ENCODE measurements at regions not wholly inside any gene's neighbourhood (a gene's known extent, or its start where the extent isn't known, plus 50 kb on each side); places are given as distances from the start of the nearest gene placed in this dataset.
"Not testable (repeated sequence)": the region's sequence is repeated elsewhere in the genome, so short reads cannot be mapped to it uniquely, and the experiment has no call there.

GRCh38 chr5:109558364-109558763 lies 131.4 kb upstream of the MAN2A1 start:
- Histone ChIP-seq H3K4me3 (ENCODE audit: insufficient read depth, low read length) (no peak overlapping the region), H3K36me3 (ENCODE audit: insufficient read depth, low read length) (no peaks in the 10 kb centered on the region), H3K4me1 (ENCODE audit: insufficient read depth, low read length) (no peaks in the 10 kb centered on the region), H3K9me3 (ENCODE audit: low read depth, low read length) (no peaks in the 10 kb centered on the region), H3K4me2 (ENCODE audit: insufficient read depth, low read length) (no peak overlapping the region), H3K79me2 (ENCODE audit: insufficient read depth, low read length) (no peaks in the 10 kb centered on the region), H2AFZ (ENCODE audit: low read length) (no peak overlapping the region), H3K27me3 (ENCODE audit: insufficient read depth, low read length) (no peaks in the 10 kb centered on the region), H4K20me1 (ENCODE audit: insufficient read depth, low read length) (no peaks in the 10 kb centered on the region), H3K27ac (ENCODE audit: low read depth, low read length) (no peak overlapping the region)
- peak; percentile 48 for DNase-seq (ENCODE audit: insufficient read length, low spot score, missing footprints)
- TF ChIP-seq CTCF (IDR thresholded peaks at IDR 0.05; ENCODE audit: extremely low read depth, low read depth, low read length) = no peak

- Histone ChIP-seq H3K79me2 (ENCODE audit: insufficient read depth, low read length) (no peaks in the 10 kb centered on the region), H4K20me1 (ENCODE audit: insufficient read depth, low read length) (no peaks in the 10 kb centered on the region), H3K4me1 (ENCODE audit: insufficient read depth, low read length) (no peaks in the 10 kb centered on the region), H3K36me3 (ENCODE audit: insufficient read depth, low read length) (no peaks in the 10 kb centered on the region), H3K27ac (ENCODE audit: low read depth, low read length) (no peak overlapping the region), H3K4me3 (ENCODE audit: insufficient read depth, low read length) (no peak overlapping the region), H3K4me2 (ENCODE audit: insufficient read depth, low read length) (no peak overlapping the region), H3K27me3 (ENCODE audit: insufficient read depth, low read length) (no peaks in the 10 kb centered on the region), H3K9me3 (ENCODE audit: low read depth, low read length) (no peaks in the 10 kb centered on the region), H2AFZ (ENCODE audit: low read length) (no peak overlapping the region)
- no peak for TF ChIP-seq CTCF (IDR thresholded peaks at IDR 0.05; ENCODE audit: extremely low read depth, low read depth, low read length)
- no peak for DNase-seq (ENCODE audit: insufficient read length, low spot score, missing footprints)
Observed at GRCh38 chr5:109553846-109554245, 135.9 kb upstream of the MAN2A1 start.

- not testable (repeated sequence) for H3K27me3 ChIP-seq (ENCODE audit: insufficient read depth, low read length); H3K4me3 ChIP-seq (ENCODE audit: insufficient read depth, low read length); DNase-seq (ENCODE audit: insufficient read length, low spot score, missing footprints); H3K4me2 ChIP-seq (ENCODE audit: insufficient read depth, low read length); H3K9me3 ChIP-seq (ENCODE audit: low read depth, low read length); H3K36me3 ChIP-seq (ENCODE audit: insufficient read depth, low read length); H3K79me2 ChIP-seq (ENCODE audit: insufficient read depth, low read length); H4K20me1 ChIP-seq (ENCODE audit: insufficient read depth, low read length); H2AFZ ChIP-seq (ENCODE audit: low read length); H3K27ac ChIP-seq (ENCODE audit: low read depth, low read length); H3K4me1 ChIP-seq (ENCODE audit: insufficient read depth, low read length)
Observed at GRCh38 chr5:109551234-109551633, 138.5 kb upstream of the MAN2A1 start.

- no peaks in the 10 kb centered on the region for H3K79me2 ChIP-seq (ENCODE audit: insufficient read depth, low read length)
- no peaks in the 10 kb centered on the region for H3K4me1 ChIP-seq (ENCODE audit: insufficient read depth, low read length)
- DNase-seq (ENCODE audit: insufficient read length, low spot score, missing footprints) = no peak
- no peak overlapping the region for H2AFZ ChIP-seq (ENCODE audit: low read length)
- H3K27ac ChIP-seq (ENCODE audit: low read depth, low read length) = no peak overlapping the region
- no peaks in the 10 kb centered on the region for H4K20me1 ChIP-seq (ENCODE audit: insufficient read depth, low read length)
- H3K9me3 ChIP-seq (ENCODE audit: low read depth, low read length) = no peaks in the 10 kb centered on the region
- H3K4me2 ChIP-seq (ENCODE audit: insufficient read depth, low read length) = no peak overlapping the region
- no peak overlapping the region for H3K4me3 ChIP-seq (ENCODE audit: insufficient read depth, low read length)
- TF ChIP-seq CTCF (IDR thresholded peaks at IDR 0.05; ENCODE audit: extremely low read depth, low read depth, low read length) = no peak
- H3K36me3 ChIP-seq (ENCODE audit: insufficient read depth, low read length) = no peaks in the 10 kb centered on the region
- H3K27me3 ChIP-seq (ENCODE audit: insufficient read depth, low read length) = no peaks in the 10 kb centered on the region
Observed at GRCh38 chr5:109550077-109550476, 139.7 kb upstream of the MAN2A1 start.

GRCh38 chr5:109546461-109546860 lies 136.7 kb upstream of the PJA2 start:
- no peaks in the 10 kb centered on the region for H3K9me3 ChIP-seq (ENCODE audit: low read depth, low read length)
- no peaks in the 10 kb centered on the region for H3K27me3 ChIP-seq (ENCODE audit: insufficient read depth, low read length)
- no peaks in the 10 kb centered on the region for H3K79me2 ChIP-seq (ENCODE audit: insufficient read depth, low read length)
- no peak for DNase-seq (ENCODE audit: insufficient read length, low spot score, missing footprints)
- no peak overlapping the region for H2AFZ ChIP-seq (ENCODE audit: low read length)
- no peaks in the 10 kb centered on the region for H3K36me3 ChIP-seq (ENCODE audit: insufficient read depth, low read length)
- H3K4me2 ChIP-seq (ENCODE audit: insufficient read depth, low read length) = no peak overlapping the region
- no peak for TF ChIP-seq CTCF (IDR thresholded peaks at IDR 0.05; ENCODE audit: extremely low read depth, low read depth, low read length)
- no peak overlapping the region for H3K4me3 ChIP-seq (ENCODE audit: insufficient read depth, low read length)
- H3K27ac ChIP-seq (ENCODE audit: low read depth, low read length) = no peak overlapping the region
- no peaks in the 10 kb centered on the region for H4K20me1 ChIP-seq (ENCODE audit: insufficient read depth, low read length)
- no peaks in the 10 kb centered on the region for H3K4me1 ChIP-seq (ENCODE audit: insufficient read depth, low read length)

GRCh38 chr5:109544873-109545272 lies 135.1 kb upstream of the PJA2 start:
- not testable (repeated sequence) for H3K9me3 ChIP-seq (ENCODE audit: low read depth, low read length); H4K20me1 ChIP-seq (ENCODE audit: insufficient read depth, low read length); H3K4me1 ChIP-seq (ENCODE audit: insufficient read depth, low read length); H3K4me2 ChIP-seq (ENCODE audit: insufficient read depth, low read length); DNase-seq (ENCODE audit: insufficient read length, low spot score, missing footprints); H3K27me3 ChIP-seq (ENCODE audit: insufficient read depth, low read length); H3K27ac ChIP-seq (ENCODE audit: low read depth, low read length); H2AFZ ChIP-seq (ENCODE audit: low read length); H3K79me2 ChIP-seq (ENCODE audit: insufficient read depth, low read length); H3K4me3 ChIP-seq (ENCODE audit: insufficient read depth, low read length); H3K36me3 ChIP-seq (ENCODE audit: insufficient read depth, low read length)

Data from osteoblast (primary cell).